Osteocyte (in vitro differentiated cells): ENCODE measurements at regions not wholly inside any gene's neighbourhood (a gene's known extent, or its start where the extent isn't known, plus 50 kb on each side); places are given as distances from the start of the nearest gene placed in this dataset.

ENCODE experiments used
- DNase-seq: peaks from one replicate; pipeline ENCODE4 v3.0.0; 2021; ENCODE audit warnings: mixed read lengths; ENCODE audit not compliant: unreplicated experiment; ENCODE audit errors: extremely low spot score
- H3K27ac Mint-ChIP-seq: one replicate; pipeline ENCODE4 v1.8.0; 2021; ENCODE audit warnings: mild to moderate bottlenecking, mixed read lengths; ENCODE audit not compliant: unreplicated experiment
- H3K27me3 Mint-ChIP-seq: one replicate; pipeline ENCODE4 v1.8.0; 2021; ENCODE audit warnings: mixed read lengths; ENCODE audit not compliant: unreplicated experiment
- H3K36me3 Mint-ChIP-seq: one replicate; pipeline ENCODE4 v1.8.0; 2021; ENCODE audit warnings: mixed read lengths; ENCODE audit not compliant: unreplicated experiment
- H3K4me1 Mint-ChIP-seq: one replicate; pipeline ENCODE4 v1.8.0; 2021; ENCODE audit warnings: mixed read lengths; ENCODE audit not compliant: unreplicated experiment
- H3K4me3 Mint-ChIP-seq: one replicate; pipeline ENCODE4 v1.8.0; 2021; ENCODE audit warnings: mild to moderate bottlenecking, moderate library complexity, mixed read lengths; ENCODE audit not compliant: unreplicated experiment
- H3K9me3 Mint-ChIP-seq: one replicate; pipeline ENCODE4 v1.8.0; 2021; ENCODE audit warnings: mixed read lengths; ENCODE audit not compliant: unreplicated experiment
- CTCF ChIP-seq: fragments of 200-600 bp; sonication (generic); IDR thresholded peaks from 2 replicates; pipeline ENCODE4 v1.5.0; 2021; ENCODE audit warnings: antibody characterized with exemption, mild to moderate bottlenecking, moderate library complexity

GRCh38 chr20:12512755-12513154, 496.0 kb upstream of the SPTLC3 start:
- Mint-ChIP-seq H3K27me3 (no peaks in the 10 kb centered on the region), H3K9me3 (peaks cover 2% of the 10 kb centered on the region), H3K36me3 (no peaks in the 10 kb centered on the region), H3K4me1 (no peaks in the 10 kb centered on the region), H3K27ac (no peak overlapping the region), H3K4me3 (no peak overlapping the region)
- no peak for DNase-seq
- no peak for TF ChIP-seq CTCF

- Mint-ChIP-seq H3K9me3 (peaks cover 1% of the 10 kb centered on the region), H3K4me3 (no peak overlapping the region), H3K36me3 (no peaks in the 10 kb centered on the region), H3K4me1 (no peaks in the 10 kb centered on the region), H3K27ac (no peak overlapping the region), H3K27me3 (no peaks in the 10 kb centered on the region)
- no peak for TF ChIP-seq CTCF
- no peak for DNase-seq
Observed at GRCh38 chr20:12528104-12528503, 480.7 kb upstream of the SPTLC3 start.

GRCh38 chr20:12528591-12529041, 480.2 kb upstream of the SPTLC3 start:
- Mint-ChIP-seq H3K27me3 (no peaks in the 10 kb centered on the region), H3K4me1 (no peaks in the 10 kb centered on the region), H3K36me3 (no peaks in the 10 kb centered on the region), H3K4me3 (no peak overlapping the region), H3K27ac (no peak overlapping the region), H3K9me3 (peaks cover 4% of the 10 kb centered on the region)
- no peak for DNase-seq
- no peak for TF ChIP-seq CTCF

- Mint-ChIP-seq H3K9me3 (peaks cover 4% of the 10 kb centered on the region), H3K27ac (no peak overlapping the region), H3K4me1 (no peaks in the 10 kb centered on the region), H3K36me3 (no peaks in the 10 kb centered on the region), H3K4me3 (no peak overlapping the region), H3K27me3 (no peaks in the 10 kb centered on the region)
- TF ChIP-seq CTCF, result no peak
- no peak for DNase-seq
Observed at GRCh38 chr20:12531626-12532025, 477.1 kb upstream of the SPTLC3 start.

GRCh38 chr20:12535316-12535715, 473.5 kb upstream of the SPTLC3 start:
- H3K36me3 Mint-ChIP-seq, result no peaks in the 10 kb centered on the region
- DNase-seq, result no peak
- no peak for TF ChIP-seq CTCF
- H3K27ac Mint-ChIP-seq, result no peak overlapping the region
- H3K4me1 Mint-ChIP-seq, result no peaks in the 10 kb centered on the region
- H3K4me3 Mint-ChIP-seq, result no peak overlapping the region
- H3K9me3 Mint-ChIP-seq, result peaks cover 4% of the 10 kb centered on the region
- H3K27me3 Mint-ChIP-seq, result no peaks in the 10 kb centered on the region
